ENCODE measurements at regions not wholly inside any gene's neighbourhood (a gene's known extent, or its start where the extent isn't known, plus 50 kb on each side); places are given as distances from the start of the nearest gene placed in this dataset.

GRCh38 chr13:83086948-83087347, 795.3 kb downstream of the SLITRK1 start:
- TF ChIP-seq, protein P1, sequence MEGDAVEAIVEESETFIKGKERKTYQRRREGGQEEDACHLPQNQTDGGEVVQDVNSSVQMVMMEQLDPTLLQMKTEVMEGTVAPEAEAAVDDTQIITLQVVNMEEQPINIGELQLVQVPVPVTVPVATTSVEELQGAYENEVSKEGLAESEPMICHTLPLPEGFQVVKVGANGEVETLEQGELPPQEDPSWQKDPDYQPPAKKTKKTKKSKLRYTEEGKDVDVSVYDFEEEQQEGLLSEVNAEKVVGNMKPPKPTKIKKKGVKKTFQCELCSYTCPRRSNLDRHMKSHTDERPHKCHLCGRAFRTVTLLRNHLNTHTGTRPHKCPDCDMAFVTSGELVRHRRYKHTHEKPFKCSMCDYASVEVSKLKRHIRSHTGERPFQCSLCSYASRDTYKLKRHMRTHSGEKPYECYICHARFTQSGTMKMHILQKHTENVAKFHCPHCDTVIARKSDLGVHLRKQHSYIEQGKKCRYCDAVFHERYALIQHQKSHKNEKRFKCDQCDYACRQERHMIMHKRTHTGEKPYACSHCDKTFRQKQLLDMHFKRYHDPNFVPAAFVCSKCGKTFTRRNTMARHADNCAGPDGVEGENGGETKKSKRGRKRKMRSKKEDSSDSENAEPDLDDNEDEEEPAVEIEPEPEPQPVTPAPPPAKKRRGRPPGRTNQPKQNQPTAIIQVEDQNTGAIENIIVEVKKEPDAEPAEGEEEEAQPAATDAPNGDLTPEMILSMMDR (conservative IDR thresholded peaks at IDR 0.05): no peak
- TF ChIP-seq ZFX (IDR thresholded peaks at IDR 0.05): no peak
